ENCODE measurements at regions not wholly inside any gene's neighbourhood (a gene's known extent, or its start where the extent isn't known, plus 50 kb on each side); places are given as distances from the start of the nearest gene placed in this dataset.
"Not testable (repeated sequence)": the region's sequence is repeated elsewhere in the genome, so short reads cannot be mapped to it uniquely, and the experiment has no call there.

- no peak for DNase-seq (ENCODE audit: low spot score)
Measured at GRCh38 chr13:112145551-112146360, 78.8 kb downstream of the SOX1 start.

- no peak for DNase-seq (ENCODE audit: low spot score)
Measured at GRCh38 chr13:112150352-112150751, 83.4 kb downstream of the SOX1 start.

GRCh38 chr13:112152846-112153245 lies 85.9 kb downstream of the SOX1 start:
- DNase-seq (ENCODE audit: low spot score): no peak

- DNase-seq (ENCODE audit: low spot score): no peak
Measured at GRCh38 chr13:112153364-112153763, 86.4 kb downstream of the SOX1 start.

GRCh38 chr13:112153846-112154245 lies 86.9 kb downstream of the SOX1 start:
- DNase-seq (ENCODE audit: low spot score): no peak

GRCh38 chr13:112154301-112155060 lies 87.5 kb downstream of the SOX1 start:
- DNase-seq (ENCODE audit: low spot score): no peak

GRCh38 chr13:112158961-112159360 lies 92.0 kb downstream of the SOX1 start:
- DNase-seq (ENCODE audit: low spot score): no peak

- no peak for DNase-seq (ENCODE audit: low spot score)
Measured at GRCh38 chr13:112159575-112160547, 92.9 kb downstream of the SOX1 start.

- no peak for DNase-seq (ENCODE audit: low spot score)
Measured at GRCh38 chr13:112160558-112160957, 93.6 kb downstream of the SOX1 start.

- no peak for DNase-seq (ENCODE audit: low spot score)
Measured at GRCh38 chr13:112161521-112162301, 94.8 kb downstream of the SOX1 start.

GRCh38 chr13:112163691-112164660 lies 97.0 kb downstream of the SOX1 start:
- DNase-seq (ENCODE audit: low spot score): not testable (repeated sequence)

GRCh38 chr13:112165712-112166111 lies 98.8 kb downstream of the SOX1 start:
- DNase-seq (ENCODE audit: low spot score): no peak

GRCh38 chr13:112168761-112169160 lies 101.8 kb downstream of the SOX1 start:
- no peak for DNase-seq (ENCODE audit: low spot score)

- DNase-seq (ENCODE audit: low spot score): no peak
Measured at GRCh38 chr13:112169941-112170822, 103.2 kb downstream of the SOX1 start.

GRCh38 chr13:112170823-112171569 lies 104.0 kb downstream of the SOX1 start:
- DNase-seq (ENCODE audit: low spot score): no peak

GRCh38 chr13:112171570-112171965 lies 104.6 kb downstream of the SOX1 start:
- DNase-seq (ENCODE audit: low spot score): no peak

- DNase-seq (ENCODE audit: low spot score): no peak
Measured at GRCh38 chr13:112172017-112172416, 105.1 kb downstream of the SOX1 start.

GRCh38 chr13:112172641-112173251 lies 105.8 kb downstream of the SOX1 start:
- DNase-seq (ENCODE audit: low spot score): no peak

Data from H4 (cell line).